ENCODE measurements at regions not wholly inside any gene's neighbourhood (a gene's known extent, or its start where the extent isn't known, plus 50 kb on each side); places are given as distances from the start of the nearest gene placed in this dataset.

- no peak for DNase-seq
- Histone ChIP-seq H3K4me1 (ENCODE audit: insufficient read depth) (no peaks in the 10 kb centered on the region), H3K27ac (no peak overlapping the region), H3K9me2 (ENCODE audit: insufficient read depth) (no peaks in the 10 kb centered on the region), H4K20me1 (ENCODE audit: insufficient read depth) (no peaks in the 10 kb centered on the region), H3K79me2 (ENCODE audit: insufficient read depth) (no peaks in the 10 kb centered on the region), H3K36me3 (ENCODE audit: low read depth) (no peaks in the 10 kb centered on the region), H2AFZ (no peak overlapping the region), H3K9ac (no peak overlapping the region), H3K27me3 (replicated peaks; ENCODE audit: insufficient read depth) (no peaks in the 10 kb centered on the region), H3F3A (ENCODE audit: insufficient read depth) (no peaks in the 10 kb centered on the region), H3K9me3 (ENCODE audit: low read depth) (no peaks in the 10 kb centered on the region), H3K4me3 (no peak overlapping the region), H3K4me2 (ENCODE audit: unreplicated experiment) (no peak overlapping the region)
- WGBS, 2 experiments (ENCODE audit: low coverage in 1 of 2, low lambda C conversion rate in 2 of 2, missing lambda C conversion rate in 2 of 2): 29 to 32% methylated on average over 2 of the region's 2 CpGs
- TF ChIP-seq EZH2 (IDR thresholded peaks at IDR 0.05; ENCODE audit: insufficient read depth, poor library complexity, severe bottlenecking) (no peak), EZH2phosphoT487 (IDR thresholded peaks at IDR 0.05; ENCODE audit: insufficient read depth, low read depth) (no peak)
- in situ Hi-C loops (cut with MboI): no loop called here
Observed at GRCh38 chr4:135122457-135122856, 920.9 kb upstream of the PABPC4L start.

- Histone ChIP-seq H3K9me3 (ENCODE audit: low read depth) (no peaks in the 10 kb centered on the region), H3K4me2 (ENCODE audit: unreplicated experiment) (no peak overlapping the region), H2AFZ (no peak overlapping the region), H4K20me1 (ENCODE audit: insufficient read depth) (no peaks in the 10 kb centered on the region), H3K9me2 (ENCODE audit: insufficient read depth) (no peaks in the 10 kb centered on the region), H3K4me1 (ENCODE audit: insufficient read depth) (no peaks in the 10 kb centered on the region), H3K36me3 (ENCODE audit: low read depth) (no peaks in the 10 kb centered on the region), H3K27ac (no peak overlapping the region), H3K4me3 (no peak overlapping the region), H3F3A (ENCODE audit: insufficient read depth) (no peaks in the 10 kb centered on the region), H3K27me3 (replicated peaks; ENCODE audit: insufficient read depth) (no peaks in the 10 kb centered on the region), H3K79me2 (ENCODE audit: insufficient read depth) (no peaks in the 10 kb centered on the region), H3K9ac (no peak overlapping the region)
- DNase-seq: no peak
- 25 to 32% methylated on average over 4 of the region's 4 CpGs for WGBS, 2 experiments (ENCODE audit: low coverage in 1 of 2, low lambda C conversion rate in 2 of 2, missing lambda C conversion rate in 2 of 2)
- no peak for TF ChIP-seq EZH2 (IDR thresholded peaks at IDR 0.05; ENCODE audit: insufficient read depth, poor library complexity, severe bottlenecking)
- TF ChIP-seq EZH2phosphoT487 (IDR thresholded peaks at IDR 0.05; ENCODE audit: insufficient read depth, low read depth): no peak
- in situ Hi-C loops (cut with MboI): no loop called here
Observed at GRCh38 chr4:135120195-135120594, 918.6 kb upstream of the PABPC4L start.

- Histone ChIP-seq H4K20me1 (ENCODE audit: insufficient read depth) (no peaks in the 10 kb centered on the region), H3K9ac (no peak overlapping the region), H3K4me3 (no peak overlapping the region), H3K9me2 (ENCODE audit: insufficient read depth) (no peaks in the 10 kb centered on the region), H3K4me2 (ENCODE audit: unreplicated experiment) (no peak overlapping the region), H3K27me3 (replicated peaks; ENCODE audit: insufficient read depth) (no peaks in the 10 kb centered on the region), H3K9me3 (ENCODE audit: low read depth) (no peaks in the 10 kb centered on the region), H3K36me3 (ENCODE audit: low read depth) (no peaks in the 10 kb centered on the region), H3K4me1 (ENCODE audit: insufficient read depth) (no peaks in the 10 kb centered on the region), H2AFZ (no peak overlapping the region), H3K27ac (no peak overlapping the region), H3F3A (ENCODE audit: insufficient read depth) (no peaks in the 10 kb centered on the region), H3K79me2 (ENCODE audit: insufficient read depth) (no peaks in the 10 kb centered on the region)
- DNase-seq: no peak
- 4 to 5% methylated on average over 2 of the region's 2 CpGs for WGBS, 2 experiments (ENCODE audit: low coverage in 1 of 2, low lambda C conversion rate in 2 of 2, missing lambda C conversion rate in 2 of 2)
- in situ Hi-C loops (cut with MboI): no loop called here
- TF ChIP-seq EZH2phosphoT487 (IDR thresholded peaks at IDR 0.05; ENCODE audit: insufficient read depth, low read depth): no peak
- no peak for TF ChIP-seq EZH2 (IDR thresholded peaks at IDR 0.05; ENCODE audit: insufficient read depth, poor library complexity, severe bottlenecking)
Observed at GRCh38 chr4:135114079-135114478, 912.5 kb upstream of the PABPC4L start.

- Histone ChIP-seq H3K9me2 (ENCODE audit: insufficient read depth) (no peaks in the 10 kb centered on the region), H3K27me3 (replicated peaks; ENCODE audit: insufficient read depth) (no peaks in the 10 kb centered on the region), H3K4me3 (no peak overlapping the region), H3K4me1 (ENCODE audit: insufficient read depth) (no peaks in the 10 kb centered on the region), H3K9me3 (ENCODE audit: low read depth) (no peaks in the 10 kb centered on the region), H2AFZ (no peak overlapping the region), H3K9ac (no peak overlapping the region), H3K4me2 (ENCODE audit: unreplicated experiment) (no peak overlapping the region), H3K27ac (no peak overlapping the region), H3K36me3 (ENCODE audit: low read depth) (no peaks in the 10 kb centered on the region), H4K20me1 (ENCODE audit: insufficient read depth) (no peaks in the 10 kb centered on the region), H3K79me2 (ENCODE audit: insufficient read depth) (no peaks in the 10 kb centered on the region), H3F3A (ENCODE audit: insufficient read depth) (no peaks in the 10 kb centered on the region)
- in situ Hi-C loops (cut with MboI): no loop called here
- TF ChIP-seq EZH2phosphoT487 (IDR thresholded peaks at IDR 0.05; ENCODE audit: insufficient read depth, low read depth) (no peak), EZH2 (IDR thresholded peaks at IDR 0.05; ENCODE audit: insufficient read depth, poor library complexity, severe bottlenecking) (no peak)
- no peak for DNase-seq
- 28 to 30% methylated on average over 2 of the region's 2 CpGs for WGBS, 2 experiments (ENCODE audit: low coverage in 1 of 2, low lambda C conversion rate in 2 of 2, missing lambda C conversion rate in 2 of 2)
Observed at GRCh38 chr4:135098061-135098460, 896.5 kb upstream of the PABPC4L start.

GRCh38 chr4:135073389-135073788 is 871.8 kb upstream of the PABPC4L start:
- Histone ChIP-seq H3K4me2 (ENCODE audit: unreplicated experiment) (no peak overlapping the region), H3K9me3 (ENCODE audit: low read depth) (no peaks in the 10 kb centered on the region), H3K4me1 (ENCODE audit: insufficient read depth) (no peaks in the 10 kb centered on the region), H3K36me3 (ENCODE audit: low read depth) (no peaks in the 10 kb centered on the region), H4K20me1 (ENCODE audit: insufficient read depth) (no peaks in the 10 kb centered on the region), H3K9ac (no peak overlapping the region), H3F3A (ENCODE audit: insufficient read depth) (no peaks in the 10 kb centered on the region), H3K79me2 (ENCODE audit: insufficient read depth) (no peaks in the 10 kb centered on the region), H3K9me2 (ENCODE audit: insufficient read depth) (no peaks in the 10 kb centered on the region), H3K27me3 (replicated peaks; ENCODE audit: insufficient read depth) (no peaks in the 10 kb centered on the region), H2AFZ (no peak overlapping the region), H3K27ac (no peak overlapping the region), H3K4me3 (no peak overlapping the region)
- 21 to 25% methylated on average over 2 of the region's 2 CpGs for WGBS, 2 experiments (ENCODE audit: low coverage in 1 of 2, low lambda C conversion rate in 2 of 2, missing lambda C conversion rate in 2 of 2)
- TF ChIP-seq EZH2phosphoT487 (IDR thresholded peaks at IDR 0.05; ENCODE audit: insufficient read depth, low read depth): no peak
- TF ChIP-seq EZH2 (IDR thresholded peaks at IDR 0.05; ENCODE audit: insufficient read depth, poor library complexity, severe bottlenecking): no peak
- in situ Hi-C loops (cut with MboI): no loop called here
- no peak for DNase-seq

Measured in GM23248 (cell line).